AG04449 (cell line): ENCODE measurements at regions not wholly inside any gene's neighbourhood (a gene's known extent, or its start where the extent isn't known, plus 50 kb on each side); places are given as distances from the start of the nearest gene placed in this dataset.

Source experiments
- CTCF ChIA-PET: fragments of 350-600 bp; formaldehyde crosslinking; extraction: SDS; loops from one replicate; lab custom pipeline; 2021; ENCODE audit warnings: antibody characterized with exemption; lab: Yijun Ruan, JAX
- POLR2A ChIA-PET: fragments of 400-600, 350-600 bp; formaldehyde crosslinking; extraction: SDS; loops from one replicate; lab custom pipeline; 2020; ENCODE audit warnings: antibody characterized with exemption, inconsistent platforms; lab: Yijun Ruan, JAX
- DNase-seq: peaks from one replicate; pipeline ENCODE4 v3.0.0-alpha.2; 2010; ENCODE audit warnings: low read depth, low spot score
- H3K4me3 ChIP-seq: 2 replicates; pipeline ENCODE4 v1.5.1; 2011; ENCODE audit warnings: low read depth, mild to moderate bottlenecking, control low read depth, low read length
- TF ChIP-seq, protein P1 (sequence below): IDR thresholded peaks from one replicate; pipeline ENCODE4 v1.5.1; 2011; ENCODE audit warnings: mild to moderate bottlenecking, moderate library complexity, low read length, control low read depth, inconsistent platforms; ENCODE audit not compliant: insufficient read depth; ENCODE audit errors: missing control alignments

GRCh38 chr3:72448375-72448823, 399.8 kb downstream of the SHQ1 start:
- no peak for DNase-seq
- ChIA-PET CTCF (interaction anchor here (0.8 to 1.2 kb wide), 3 partner anchors 74 to 374 kb away, joined by 3 read pairs; no protein-coding TSS in a partner anchor), POLR2A (no interaction called here)
- H3K4me3 ChIP-seq = no peak overlapping the region
- TF ChIP-seq, protein P1, sequence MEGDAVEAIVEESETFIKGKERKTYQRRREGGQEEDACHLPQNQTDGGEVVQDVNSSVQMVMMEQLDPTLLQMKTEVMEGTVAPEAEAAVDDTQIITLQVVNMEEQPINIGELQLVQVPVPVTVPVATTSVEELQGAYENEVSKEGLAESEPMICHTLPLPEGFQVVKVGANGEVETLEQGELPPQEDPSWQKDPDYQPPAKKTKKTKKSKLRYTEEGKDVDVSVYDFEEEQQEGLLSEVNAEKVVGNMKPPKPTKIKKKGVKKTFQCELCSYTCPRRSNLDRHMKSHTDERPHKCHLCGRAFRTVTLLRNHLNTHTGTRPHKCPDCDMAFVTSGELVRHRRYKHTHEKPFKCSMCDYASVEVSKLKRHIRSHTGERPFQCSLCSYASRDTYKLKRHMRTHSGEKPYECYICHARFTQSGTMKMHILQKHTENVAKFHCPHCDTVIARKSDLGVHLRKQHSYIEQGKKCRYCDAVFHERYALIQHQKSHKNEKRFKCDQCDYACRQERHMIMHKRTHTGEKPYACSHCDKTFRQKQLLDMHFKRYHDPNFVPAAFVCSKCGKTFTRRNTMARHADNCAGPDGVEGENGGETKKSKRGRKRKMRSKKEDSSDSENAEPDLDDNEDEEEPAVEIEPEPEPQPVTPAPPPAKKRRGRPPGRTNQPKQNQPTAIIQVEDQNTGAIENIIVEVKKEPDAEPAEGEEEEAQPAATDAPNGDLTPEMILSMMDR = no peak

DNA sequence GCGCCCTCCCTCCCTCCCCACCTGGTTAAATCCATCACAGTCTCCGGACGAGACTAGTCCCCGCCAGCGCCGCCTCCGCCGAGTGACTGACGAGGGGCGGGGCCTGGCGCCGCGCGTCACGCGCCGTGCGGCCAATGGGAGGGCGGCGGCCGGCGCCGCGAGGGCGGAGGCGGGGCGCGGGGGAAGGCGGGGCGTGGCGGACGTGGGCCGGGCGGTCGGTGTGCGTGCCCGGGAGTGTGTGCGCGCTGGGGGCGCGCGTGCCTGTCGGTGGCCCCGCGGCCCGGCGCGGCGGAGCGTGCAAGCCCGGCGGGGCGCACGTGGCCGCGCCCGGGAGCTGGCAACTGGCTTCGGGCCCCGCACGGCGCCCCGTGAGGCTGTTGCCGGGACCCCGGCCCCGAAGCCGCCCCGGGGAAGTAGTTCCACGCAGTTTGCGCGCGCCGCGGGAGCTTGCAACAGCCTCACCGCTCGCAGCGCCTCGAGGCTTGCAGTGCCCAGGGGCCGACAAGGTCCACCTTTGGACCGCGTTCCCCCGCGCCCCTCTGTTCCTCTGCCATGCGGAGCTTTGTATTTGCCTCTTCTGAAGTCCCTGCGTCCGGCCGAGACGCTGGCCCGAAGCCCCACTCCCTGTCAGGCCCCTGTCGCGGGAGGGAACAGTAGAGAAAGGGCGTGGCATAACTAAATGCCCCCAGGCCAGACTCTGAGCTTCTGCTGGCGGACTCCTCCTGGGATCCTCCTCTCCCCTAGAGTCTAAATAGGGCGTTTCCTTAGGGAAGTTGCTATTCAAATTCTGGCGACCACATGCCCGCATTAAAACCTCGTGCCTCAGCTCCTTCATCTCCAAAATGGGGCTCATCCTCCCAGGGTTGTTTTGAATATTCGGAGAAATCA, 400.9 kb downstream of the SHQ1 start:
- H3K4me3 ChIP-seq = peak overlapping the region; percentile 78
- ChIA-PET POLR2A (interaction anchor here (0.7 kb wide), 1 partner anchor 371 kb away, joined by 4 read pairs; no protein-coding TSS in a partner anchor), CTCF (interaction anchor here (0.8 to 1.2 kb wide), 4 partner anchors 40 to 211 kb away, joined by 3 read pairs; no protein-coding TSS in a partner anchor)
- DNase-seq = no peak
- TF ChIP-seq, protein P1 = no peak

DNA sequence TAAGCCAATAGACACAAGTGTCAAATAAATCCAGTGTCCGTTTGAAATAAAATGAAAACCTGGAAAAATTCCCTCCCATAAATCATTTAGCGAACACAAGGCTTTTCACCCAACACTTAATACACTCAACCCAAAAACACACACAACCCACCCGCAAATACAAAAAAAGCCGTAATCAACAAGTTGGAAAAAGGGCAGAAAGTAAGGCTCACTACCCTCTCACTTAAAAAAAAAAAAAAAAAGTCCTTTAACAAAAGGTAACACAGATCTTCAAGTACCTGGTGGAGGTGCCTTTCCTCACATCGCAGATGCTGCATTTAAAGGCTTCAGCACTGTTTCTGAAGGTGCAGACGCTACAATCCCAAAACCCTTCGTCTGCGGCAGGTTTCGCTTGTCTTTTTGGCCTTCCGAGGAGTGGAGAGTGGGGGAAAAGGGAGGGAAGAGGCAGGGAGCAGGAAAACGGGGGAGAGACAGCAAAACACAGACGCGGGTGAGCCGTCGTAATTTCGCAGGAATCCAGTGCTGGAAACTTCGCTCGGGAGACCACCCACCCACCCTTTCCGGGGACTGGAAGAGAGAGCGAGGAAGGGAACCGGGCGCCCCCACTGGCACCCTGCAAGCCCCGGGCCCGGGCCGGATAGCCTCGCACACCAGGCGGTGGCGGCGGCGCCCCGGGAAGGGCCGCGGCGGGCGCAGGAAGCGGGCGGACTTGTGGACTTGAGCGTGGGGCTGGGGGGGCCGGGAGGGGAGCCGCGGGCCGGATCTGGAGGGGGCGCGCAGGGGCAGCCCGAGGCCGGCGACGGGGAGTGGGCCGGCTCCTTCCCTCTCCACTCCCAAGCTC, 401.8 kb downstream of the SHQ1 start, which contains the start of gene RYBP:
Gene RYBP (minus strand): TSS at position 404 of the 841 bp plus-strand sequence.
- ChIA-PET CTCF (interaction anchor here (1.1 kb wide), 2 partner anchors 41 to 176 kb away, joined by 3 read pairs; no protein-coding TSS in a partner anchor), POLR2A (no interaction called here)
- TF ChIP-seq, protein P1 = no peak
- H3K4me3 ChIP-seq = peak within 1 kb of the TSS; percentile 78
- no peak for DNase-seq

GRCh38 chr3:72445827-72446217, 402.4 kb downstream of the SHQ1 start:
- TF ChIP-seq, protein P1 = no peak
- ChIA-PET CTCF (no interaction called here), POLR2A (interaction anchor here (0.6 kb wide), 1 partner anchor 42 kb away, joined by 3 read pairs; no protein-coding TSS in a partner anchor)
- DNase-seq = no peak
- peak overlapping the region; percentile 78 for H3K4me3 ChIP-seq

DNA sequence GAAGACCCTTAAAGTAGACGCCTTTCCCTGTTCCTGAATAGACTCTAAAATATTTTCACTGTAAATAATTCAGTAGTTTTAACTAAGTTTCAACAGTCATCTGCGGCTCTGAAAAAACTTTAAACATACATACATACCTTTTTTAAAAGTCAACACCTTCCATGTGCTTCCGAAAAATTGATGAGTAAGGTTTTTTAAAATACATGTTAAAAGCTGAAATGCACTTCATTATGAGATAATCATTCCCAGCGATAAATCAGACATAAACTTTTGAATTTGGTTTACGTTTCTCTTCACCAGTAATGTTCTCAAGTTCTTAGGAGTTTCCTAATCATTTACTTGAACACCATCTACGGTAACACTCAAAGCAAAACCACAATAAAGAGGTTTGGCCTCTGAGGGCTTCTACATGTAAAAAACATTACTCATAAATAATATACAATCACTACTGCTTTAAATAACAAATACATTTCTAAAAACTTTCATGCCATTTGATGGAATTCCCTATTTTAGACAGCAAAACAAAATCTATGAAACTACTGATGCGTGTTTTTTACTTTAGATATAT, 403.5 kb downstream of the SHQ1 start:
- ChIA-PET POLR2A (no interaction called here), CTCF (no interaction called here)
- TF ChIP-seq, protein P1 = no peak
- DNase-seq = no peak
- H3K4me3 ChIP-seq = no peak overlapping the region
